Fibroblast of mammary gland (primary cell): ENCODE measurements at regions not wholly inside any gene's neighbourhood (a gene's known extent, or its start where the extent isn't known, plus 50 kb on each side); places are given as distances from the start of the nearest gene placed in this dataset.

Experiments
- DNase-seq: peaks from one replicate; pipeline ENCODE4 v3.0.0-alpha.2; 2010; ENCODE audit warnings: low read depth
- H3K4me3 ChIP-seq: 2 replicates; pipeline ENCODE4 v1.5.1; 2011; ENCODE audit warnings: low read depth, mild to moderate bottlenecking, low read length, moderate library complexity; ENCODE audit not compliant: control insufficient read depth
- CTCF ChIP-seq: conservative IDR thresholded peaks from 2 replicates; pipeline ENCODE4 v1.5.1; 2011; ENCODE audit warnings: low read depth, low read length, inconsistent platforms; ENCODE audit not compliant: control insufficient read depth, insufficient read depth

- DNase-seq: no peak
- no peak for TF ChIP-seq CTCF
- H3K4me3 ChIP-seq: no peak overlapping the region
These were observed 66.8 kb upstream of the JDP2 start for GRCh38 chr14:75361041-75361440.

- DNase-seq: no peak
- TF ChIP-seq CTCF: no peak
- no peak overlapping the region for H3K4me3 ChIP-seq
These were observed 65.9 kb upstream of the JDP2 start for GRCh38 chr14:75361751-75362433.

GRCh38 chr14:75363130-75363529 is 64.7 kb upstream of the JDP2 start:
- no peak for DNase-seq
- TF ChIP-seq CTCF: no peak
- no peak overlapping the region for H3K4me3 ChIP-seq

GRCh38 chr14:75363570-75364227 is 64.1 kb upstream of the JDP2 start:
- DNase-seq: peak; percentile 58

GRCh38 chr14:75365116-75365515 is 62.7 kb upstream of the JDP2 start:
- no peak overlapping the region for H3K4me3 ChIP-seq
- TF ChIP-seq CTCF: no peak
- DNase-seq: no peak

More at GRCh38 chr14:75363570-75364227, 64.1 kb upstream of the JDP2 start:
- no peak for TF ChIP-seq CTCF
- H3K4me3 ChIP-seq: no peak overlapping the region

GRCh38 chr14:75366963-75367362 is 60.9 kb upstream of the JDP2 start:
- H3K4me3 ChIP-seq: no peak overlapping the region
- TF ChIP-seq CTCF: no peak
- no peak for DNase-seq
